Osteocyte (in vitro differentiated cells): ENCODE measurements at regions not wholly inside any gene's neighbourhood (a gene's known extent, or its start where the extent isn't known, plus 50 kb on each side); places are given as distances from the start of the nearest gene placed in this dataset.

ENCODE experiments used
- DNase-seq: peaks from one replicate; pipeline ENCODE4 v3.0.0; 2021; ENCODE audit warnings: mixed read lengths; ENCODE audit not compliant: unreplicated experiment; ENCODE audit errors: extremely low spot score
- H3K27ac Mint-ChIP-seq: one replicate; pipeline ENCODE4 v1.8.0; 2021; ENCODE audit warnings: mild to moderate bottlenecking, mixed read lengths; ENCODE audit not compliant: unreplicated experiment
- H3K27me3 Mint-ChIP-seq: one replicate; pipeline ENCODE4 v1.8.0; 2021; ENCODE audit warnings: mixed read lengths; ENCODE audit not compliant: unreplicated experiment
- H3K36me3 Mint-ChIP-seq: one replicate; pipeline ENCODE4 v1.8.0; 2021; ENCODE audit warnings: mixed read lengths; ENCODE audit not compliant: unreplicated experiment
- H3K4me1 Mint-ChIP-seq: one replicate; pipeline ENCODE4 v1.8.0; 2021; ENCODE audit warnings: mixed read lengths; ENCODE audit not compliant: unreplicated experiment
- H3K4me3 Mint-ChIP-seq: one replicate; pipeline ENCODE4 v1.8.0; 2021; ENCODE audit warnings: mild to moderate bottlenecking, moderate library complexity, mixed read lengths; ENCODE audit not compliant: unreplicated experiment
- H3K9me3 Mint-ChIP-seq: one replicate; pipeline ENCODE4 v1.8.0; 2021; ENCODE audit warnings: mixed read lengths; ENCODE audit not compliant: unreplicated experiment
- TF ChIP-seq, protein P1 (sequence below): fragments of 200-600 bp; sonication (generic); IDR thresholded peaks from 2 replicates; pipeline ENCODE4 v1.5.0; 2021; ENCODE audit warnings: antibody characterized with exemption, mild to moderate bottlenecking, moderate library complexity

DNA sequence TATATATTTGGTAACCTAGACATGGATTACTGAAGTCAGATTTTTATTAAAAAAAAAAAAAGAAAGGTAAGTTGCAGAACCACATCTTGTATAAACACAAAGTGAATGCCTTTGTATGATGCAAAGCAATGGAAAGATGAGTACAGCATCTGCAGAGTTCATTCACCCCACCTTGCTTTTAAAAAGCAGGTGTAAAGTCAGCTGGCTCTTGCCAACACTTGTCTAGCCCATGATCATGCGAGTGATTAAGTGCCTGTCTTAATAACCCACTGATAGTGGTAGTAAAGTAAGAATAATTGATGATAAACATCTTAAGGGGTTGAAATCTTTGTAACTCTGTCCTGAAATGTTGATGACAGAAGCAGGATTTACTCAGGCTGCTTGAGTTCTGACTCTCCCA is 710.4 kb downstream of the EFNB2 start:
- H3K27me3 Mint-ChIP-seq: no peaks in the 10 kb centered on the region
- TF ChIP-seq, protein P1, sequence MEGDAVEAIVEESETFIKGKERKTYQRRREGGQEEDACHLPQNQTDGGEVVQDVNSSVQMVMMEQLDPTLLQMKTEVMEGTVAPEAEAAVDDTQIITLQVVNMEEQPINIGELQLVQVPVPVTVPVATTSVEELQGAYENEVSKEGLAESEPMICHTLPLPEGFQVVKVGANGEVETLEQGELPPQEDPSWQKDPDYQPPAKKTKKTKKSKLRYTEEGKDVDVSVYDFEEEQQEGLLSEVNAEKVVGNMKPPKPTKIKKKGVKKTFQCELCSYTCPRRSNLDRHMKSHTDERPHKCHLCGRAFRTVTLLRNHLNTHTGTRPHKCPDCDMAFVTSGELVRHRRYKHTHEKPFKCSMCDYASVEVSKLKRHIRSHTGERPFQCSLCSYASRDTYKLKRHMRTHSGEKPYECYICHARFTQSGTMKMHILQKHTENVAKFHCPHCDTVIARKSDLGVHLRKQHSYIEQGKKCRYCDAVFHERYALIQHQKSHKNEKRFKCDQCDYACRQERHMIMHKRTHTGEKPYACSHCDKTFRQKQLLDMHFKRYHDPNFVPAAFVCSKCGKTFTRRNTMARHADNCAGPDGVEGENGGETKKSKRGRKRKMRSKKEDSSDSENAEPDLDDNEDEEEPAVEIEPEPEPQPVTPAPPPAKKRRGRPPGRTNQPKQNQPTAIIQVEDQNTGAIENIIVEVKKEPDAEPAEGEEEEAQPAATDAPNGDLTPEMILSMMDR: no peak
- no peak for DNase-seq
- H3K4me1 Mint-ChIP-seq: no peaks in the 10 kb centered on the region
- no peak overlapping the region for H3K27ac Mint-ChIP-seq
- no peak overlapping the region for H3K4me3 Mint-ChIP-seq
- H3K9me3 Mint-ChIP-seq: peaks cover 6% of the 10 kb centered on the region
- H3K36me3 Mint-ChIP-seq: no peaks in the 10 kb centered on the region

DNA sequence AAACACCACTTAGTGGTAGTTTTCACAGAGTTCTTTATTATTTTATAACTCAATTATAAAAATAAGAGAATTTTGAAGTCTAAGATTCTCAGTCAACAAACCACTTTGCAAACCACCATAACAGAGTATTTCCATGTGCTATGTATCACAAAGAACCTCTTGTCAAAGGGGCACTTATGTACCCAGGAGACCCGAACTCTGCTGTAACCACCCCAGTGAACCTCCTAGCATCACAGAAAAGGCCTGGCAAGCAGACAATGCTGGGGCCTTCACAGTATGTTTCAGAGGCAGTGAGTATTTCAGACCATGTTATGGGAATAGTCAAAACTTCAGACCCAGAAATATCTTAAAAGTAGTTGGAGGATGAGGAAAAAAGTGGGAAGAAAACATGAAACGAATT is 714.1 kb downstream of the EFNB2 start:
- no peaks in the 10 kb centered on the region for H3K36me3 Mint-ChIP-seq
- DNase-seq: no peak
- no peak overlapping the region for H3K27ac Mint-ChIP-seq
- H3K9me3 Mint-ChIP-seq: peaks cover 3% of the 10 kb centered on the region
- TF ChIP-seq, protein P1: no peak
- H3K27me3 Mint-ChIP-seq: no peaks in the 10 kb centered on the region
- H3K4me1 Mint-ChIP-seq: no peaks in the 10 kb centered on the region
- H3K4me3 Mint-ChIP-seq: no peak overlapping the region

GRCh38 chr13:105820415-105820814 is 715.0 kb downstream of the EFNB2 start:
- H3K36me3 Mint-ChIP-seq: no peaks in the 10 kb centered on the region
- peaks cover 3% of the 10 kb centered on the region for H3K9me3 Mint-ChIP-seq
- no peaks in the 10 kb centered on the region for H3K4me1 Mint-ChIP-seq
- no peak overlapping the region for H3K27ac Mint-ChIP-seq
- TF ChIP-seq, protein P1: no peak
- H3K27me3 Mint-ChIP-seq: no peaks in the 10 kb centered on the region
- DNase-seq: no peak
- no peak overlapping the region for H3K4me3 Mint-ChIP-seq

- no peak overlapping the region for H3K27ac Mint-ChIP-seq
- no peak overlapping the region for H3K4me3 Mint-ChIP-seq
- H3K9me3 Mint-ChIP-seq: no peaks in the 10 kb centered on the region
- peaks cover 2% of the 10 kb centered on the region for H3K4me1 Mint-ChIP-seq
- H3K27me3 Mint-ChIP-seq: no peaks in the 10 kb centered on the region
- no peaks in the 10 kb centered on the region for H3K36me3 Mint-ChIP-seq
- DNase-seq: no peak
- TF ChIP-seq, protein P1: no peak
These were observed 718.0 kb downstream of the EFNB2 start for GRCh38 chr13:105817498-105817897.

- peaks cover 2% of the 10 kb centered on the region for H3K4me1 Mint-ChIP-seq
- no peaks in the 10 kb centered on the region for H3K9me3 Mint-ChIP-seq
- no peak overlapping the region for H3K27ac Mint-ChIP-seq
- DNase-seq: no peak
- TF ChIP-seq, protein P1: no peak
- no peaks in the 10 kb centered on the region for H3K27me3 Mint-ChIP-seq
- no peaks in the 10 kb centered on the region for H3K36me3 Mint-ChIP-seq
- no peak overlapping the region for H3K4me3 Mint-ChIP-seq
These were observed 718.5 kb downstream of the EFNB2 start for GRCh38 chr13:105816994-105817393.
